ENCODE measurements at regions not wholly inside any gene's neighbourhood (a gene's known extent, or its start where the extent isn't known, plus 50 kb on each side); places are given as distances from the start of the nearest gene placed in this dataset.
"Not testable (repeated sequence)": the region's sequence is repeated elsewhere in the genome, so short reads cannot be mapped to it uniquely, and the experiment has no call there.

DNA sequence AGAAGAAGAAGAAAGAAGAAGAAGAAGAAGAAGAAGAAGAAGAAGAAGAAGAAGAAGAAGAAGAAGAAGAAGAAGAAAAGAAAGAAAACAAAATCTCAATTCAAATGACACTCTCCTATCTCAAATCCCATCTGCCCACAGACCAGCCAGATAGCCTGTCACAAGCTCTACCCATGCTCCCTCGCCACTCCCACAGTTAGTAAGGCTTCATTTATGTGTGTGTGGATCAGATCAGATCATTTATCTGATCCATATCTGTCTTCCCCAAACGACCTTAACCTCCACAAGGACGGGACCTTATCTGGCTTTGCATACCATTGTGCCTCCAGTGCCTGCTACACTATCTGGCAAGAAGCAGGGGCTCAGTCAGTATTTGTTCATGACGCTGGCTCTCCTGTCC lies 81.9 kb upstream of the RREB1 start:
- peaks cover 5% of the 10 kb centered on the region for H3K27me3 Mint-ChIP-seq (ENCODE audit: low read depth)
- no peak overlapping the region for H3K27ac Mint-ChIP-seq (ENCODE audit: unreplicated experiment)
- DNase-seq (ENCODE audit: low spot score) = no peak
- no peak overlapping the region for H3K4me3 Mint-ChIP-seq (ENCODE audit: unreplicated experiment)
- no peaks in the 10 kb centered on the region for H3K4me1 Mint-ChIP-seq (ENCODE audit: low read depth)
- H3K9me3 Mint-ChIP-seq (ENCODE audit: low read depth) = peaks cover 5% of the 10 kb centered on the region
- no peaks in the 10 kb centered on the region for H3K36me3 Mint-ChIP-seq (ENCODE audit: low read depth)
- TF ChIP-seq CTCF (IDR thresholded peaks at IDR 0.05) = no peak

- not testable (repeated sequence) for H3K36me3 Mint-ChIP-seq (ENCODE audit: low read depth); H3K9me3 Mint-ChIP-seq (ENCODE audit: low read depth); H3K4me3 Mint-ChIP-seq (ENCODE audit: unreplicated experiment); H3K4me1 Mint-ChIP-seq (ENCODE audit: low read depth); DNase-seq (ENCODE audit: low spot score); H3K27ac Mint-ChIP-seq (ENCODE audit: unreplicated experiment); H3K27me3 Mint-ChIP-seq (ENCODE audit: low read depth)
Measured at GRCh38 chr6:7028963-7029362, 78.8 kb upstream of the RREB1 start.

DNA sequence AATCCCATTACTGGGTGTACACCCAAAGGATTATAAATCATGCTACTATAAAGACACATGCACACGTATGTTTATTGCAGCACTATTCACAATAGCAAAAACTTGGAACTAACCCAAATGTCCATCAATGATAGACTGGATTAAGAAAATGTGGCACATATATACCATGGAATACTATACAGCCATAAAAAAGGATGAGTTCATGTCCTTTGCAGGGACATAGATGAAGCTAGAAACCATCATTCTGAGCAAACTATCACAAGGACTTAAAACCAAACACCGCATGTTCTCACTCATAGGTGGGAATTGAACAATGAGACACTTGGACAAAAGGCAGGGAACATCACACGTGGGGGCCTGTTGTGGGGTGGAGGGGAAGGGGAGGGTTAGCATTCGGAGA lies 76.8 kb upstream of the RREB1 start:
- not testable (repeated sequence) for H3K9me3 Mint-ChIP-seq (ENCODE audit: low read depth); DNase-seq (ENCODE audit: low spot score); H3K27me3 Mint-ChIP-seq (ENCODE audit: low read depth); H3K4me1 Mint-ChIP-seq (ENCODE audit: low read depth); H3K27ac Mint-ChIP-seq (ENCODE audit: unreplicated experiment); H3K36me3 Mint-ChIP-seq (ENCODE audit: low read depth); H3K4me3 Mint-ChIP-seq (ENCODE audit: unreplicated experiment)

DNA sequence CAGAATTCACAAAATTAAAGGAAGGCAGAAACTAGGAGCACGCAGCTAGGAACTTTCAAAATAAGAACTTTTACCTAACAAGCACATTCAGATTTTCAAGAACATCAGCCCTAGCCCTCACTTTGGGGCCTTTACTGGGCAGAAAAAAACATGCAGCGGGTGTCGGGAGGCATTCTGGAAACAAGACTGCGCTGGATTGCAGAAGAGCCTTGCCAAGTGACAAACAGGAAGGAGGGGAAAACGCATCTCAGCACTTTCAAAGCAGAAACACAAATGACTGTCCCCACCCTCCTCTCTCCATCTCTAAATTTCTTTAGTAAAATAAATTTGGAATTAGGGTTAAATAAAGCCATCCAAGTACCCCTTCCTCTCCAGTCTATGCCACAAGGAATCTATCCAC lies 74.6 kb upstream of the RREB1 start:
- H3K4me1 Mint-ChIP-seq (ENCODE audit: low read depth) = no peaks in the 10 kb centered on the region
- H3K4me3 Mint-ChIP-seq (ENCODE audit: unreplicated experiment) = no peak overlapping the region
- H3K27me3 Mint-ChIP-seq (ENCODE audit: low read depth) = peaks cover 6% of the 10 kb centered on the region
- H3K9me3 Mint-ChIP-seq (ENCODE audit: low read depth) = peaks cover 3% of the 10 kb centered on the region
- no peak for TF ChIP-seq CTCF (IDR thresholded peaks at IDR 0.05)
- no peak for DNase-seq (ENCODE audit: low spot score)
- H3K36me3 Mint-ChIP-seq (ENCODE audit: low read depth) = no peaks in the 10 kb centered on the region
- H3K27ac Mint-ChIP-seq (ENCODE audit: unreplicated experiment) = no peak overlapping the region

GRCh38 chr6:7034055-7034454 lies 73.7 kb upstream of the RREB1 start:
- Mint-ChIP-seq H3K36me3 (ENCODE audit: low read depth) (no peaks in the 10 kb centered on the region), H3K4me3 (ENCODE audit: unreplicated experiment) (no peak overlapping the region), H3K27ac (ENCODE audit: unreplicated experiment) (no peak overlapping the region), H3K4me1 (ENCODE audit: low read depth) (no peaks in the 10 kb centered on the region), H3K27me3 (ENCODE audit: low read depth) (peaks cover 4% of the 10 kb centered on the region), H3K9me3 (ENCODE audit: low read depth) (peaks cover 3% of the 10 kb centered on the region)
- no peak for DNase-seq (ENCODE audit: low spot score)
- no peak for TF ChIP-seq CTCF (IDR thresholded peaks at IDR 0.05)

- Mint-ChIP-seq H3K9me3 (ENCODE audit: low read depth) (peaks cover 3% of the 10 kb centered on the region), H3K27ac (ENCODE audit: unreplicated experiment) (no peak overlapping the region), H3K4me1 (ENCODE audit: low read depth) (no peaks in the 10 kb centered on the region), H3K27me3 (ENCODE audit: low read depth) (peaks cover 3% of the 10 kb centered on the region), H3K36me3 (ENCODE audit: low read depth) (no peaks in the 10 kb centered on the region), H3K4me3 (ENCODE audit: unreplicated experiment) (no peak overlapping the region)
- DNase-seq (ENCODE audit: low spot score) = no peak
- no peak for TF ChIP-seq CTCF (IDR thresholded peaks at IDR 0.05)
Measured at GRCh38 chr6:7035837-7036249, 71.9 kb upstream of the RREB1 start.
